ENCODE measurements at regions not wholly inside any gene's neighbourhood (a gene's known extent, or its start where the extent isn't known, plus 50 kb on each side); places are given as distances from the start of the nearest gene placed in this dataset.

- TF ChIP-seq CTCF (conservative IDR thresholded peaks at IDR 0.05; ENCODE audit: low read length) (no peak), EZH2phosphoT487 (IDR thresholded peaks at IDR 0.05; ENCODE audit: borderline replicate concordance, low read depth, low read length) (no peak)
Measured at GRCh38 chr1:112836642-112837041, 119.4 kb downstream of the SLC16A1 start.
